ENCODE measurements at regions not wholly inside any gene's neighbourhood (a gene's known extent, or its start where the extent isn't known, plus 50 kb on each side); places are given as distances from the start of the nearest gene placed in this dataset.

DNA sequence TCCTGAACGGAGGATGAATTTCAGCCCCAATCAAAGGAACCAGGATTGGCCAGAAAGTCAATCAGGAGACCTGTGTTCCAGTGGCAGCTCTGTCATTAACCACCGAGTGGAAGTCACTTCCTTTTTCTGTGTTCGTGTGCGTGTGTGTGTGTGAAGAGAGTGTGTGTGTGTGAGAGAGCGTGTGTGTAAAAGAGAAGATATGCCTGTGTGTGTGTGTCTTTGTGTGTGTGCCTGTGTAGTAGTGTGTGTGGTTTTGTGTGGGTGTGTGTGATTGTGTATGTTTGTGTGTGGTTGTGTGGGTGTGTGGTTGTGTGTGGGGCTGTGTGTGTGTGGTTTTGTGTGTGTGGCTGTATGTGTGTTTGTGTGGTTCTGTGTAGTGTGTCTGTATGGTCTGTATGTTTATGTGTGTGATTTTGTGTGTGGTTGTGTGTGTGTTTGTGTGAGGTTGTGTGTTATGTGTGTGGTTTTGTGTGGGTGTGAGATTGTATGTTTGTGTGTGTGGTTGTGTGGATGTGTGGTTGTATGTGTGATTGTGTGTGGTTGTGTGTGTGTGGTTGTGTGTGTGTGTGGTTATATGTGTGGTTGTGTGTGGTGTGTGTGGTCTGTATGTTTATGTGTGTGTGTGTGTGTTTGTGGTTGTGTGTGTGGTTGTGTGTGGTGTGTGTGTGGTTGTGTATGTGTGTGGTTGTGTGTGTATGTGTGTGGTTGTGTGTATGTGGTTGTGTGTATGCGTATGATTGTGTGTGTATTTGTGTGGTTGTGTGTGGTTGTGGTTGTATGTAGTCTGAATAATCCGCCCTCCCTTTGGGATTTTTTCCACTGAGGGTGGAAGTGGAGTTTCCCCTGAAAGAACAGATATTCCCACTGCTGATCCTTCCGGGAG is 314.4 kb downstream of the SHQ1 start:
- no peaks in the 10 kb centered on the region for H3K27me3 ChIP-seq (ENCODE audit: low read depth)
- no peak for DNase-seq (ENCODE audit: low spot score in 2 of 2)
- H3K9me3 ChIP-seq: no peaks in the 10 kb centered on the region
- no peaks in the 10 kb centered on the region for H3K4me1 ChIP-seq
- in situ Hi-C loops (cut with MboI; ENCODE audit: low sequenced_read_pairs): no loop called here
- H3K36me3 ChIP-seq (replicated peaks): no peaks in the 10 kb centered on the region
- H3K4me3 ChIP-seq: no peak overlapping the region

DNA sequence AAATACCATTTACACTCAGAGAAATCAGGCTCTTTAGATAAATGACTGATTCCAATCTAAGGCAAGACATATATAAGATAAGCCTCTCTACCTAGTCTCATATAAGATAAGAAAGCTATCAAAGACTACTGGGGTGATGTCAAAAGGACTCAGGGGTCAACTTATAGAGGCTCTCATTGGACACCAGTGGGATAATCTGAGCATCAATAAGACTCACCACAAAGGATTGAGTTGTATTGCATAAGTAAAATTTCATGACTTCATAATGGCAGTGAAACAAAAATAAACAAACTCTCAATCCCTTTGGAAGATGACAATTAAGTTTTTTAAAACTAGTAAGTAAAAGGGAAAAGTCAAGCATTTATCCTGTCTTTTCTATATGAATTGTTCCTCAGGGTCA is 317.8 kb downstream of the SHQ1 start:
- Histone ChIP-seq H3K27me3 (ENCODE audit: low read depth) (no peaks in the 10 kb centered on the region), H3K9me3 (no peaks in the 10 kb centered on the region), H3K4me3 (no peak overlapping the region), H3K36me3 (replicated peaks) (no peaks in the 10 kb centered on the region), H3K4me1 (no peaks in the 10 kb centered on the region)
- no peak for DNase-seq (ENCODE audit: low spot score in 2 of 2)
- in situ Hi-C loops (cut with MboI; ENCODE audit: low sequenced_read_pairs): no loop called here

DNA sequence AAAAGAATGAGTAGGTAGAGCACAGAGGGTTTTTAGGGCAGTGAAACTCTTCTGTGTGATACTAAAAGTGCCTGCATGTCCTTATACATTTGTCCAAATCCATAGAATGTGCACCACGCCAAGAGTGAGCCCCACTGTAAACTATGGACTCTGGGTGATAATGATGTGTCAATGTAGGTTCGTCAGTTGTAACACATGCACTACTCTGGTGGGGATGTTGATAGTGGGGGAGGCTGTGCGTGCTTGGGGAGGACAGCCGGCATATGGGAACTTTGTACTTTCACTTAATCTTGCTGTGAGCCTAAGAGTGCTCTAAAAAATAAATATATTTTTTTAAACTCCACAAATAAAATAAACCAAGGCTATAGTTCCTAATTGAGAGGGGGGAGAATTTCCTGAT is 319.2 kb downstream of the SHQ1 start:
- no peak overlapping the region for H3K4me3 ChIP-seq
- H3K9me3 ChIP-seq: no peaks in the 10 kb centered on the region
- H3K36me3 ChIP-seq (replicated peaks): no peaks in the 10 kb centered on the region
- no peaks in the 10 kb centered on the region for H3K4me1 ChIP-seq
- no peaks in the 10 kb centered on the region for H3K27me3 ChIP-seq (ENCODE audit: low read depth)
- DNase-seq (ENCODE audit: low spot score in 2 of 2): no peak
- in situ Hi-C loops (cut with MboI; ENCODE audit: low sequenced_read_pairs): no loop called here

DNA sequence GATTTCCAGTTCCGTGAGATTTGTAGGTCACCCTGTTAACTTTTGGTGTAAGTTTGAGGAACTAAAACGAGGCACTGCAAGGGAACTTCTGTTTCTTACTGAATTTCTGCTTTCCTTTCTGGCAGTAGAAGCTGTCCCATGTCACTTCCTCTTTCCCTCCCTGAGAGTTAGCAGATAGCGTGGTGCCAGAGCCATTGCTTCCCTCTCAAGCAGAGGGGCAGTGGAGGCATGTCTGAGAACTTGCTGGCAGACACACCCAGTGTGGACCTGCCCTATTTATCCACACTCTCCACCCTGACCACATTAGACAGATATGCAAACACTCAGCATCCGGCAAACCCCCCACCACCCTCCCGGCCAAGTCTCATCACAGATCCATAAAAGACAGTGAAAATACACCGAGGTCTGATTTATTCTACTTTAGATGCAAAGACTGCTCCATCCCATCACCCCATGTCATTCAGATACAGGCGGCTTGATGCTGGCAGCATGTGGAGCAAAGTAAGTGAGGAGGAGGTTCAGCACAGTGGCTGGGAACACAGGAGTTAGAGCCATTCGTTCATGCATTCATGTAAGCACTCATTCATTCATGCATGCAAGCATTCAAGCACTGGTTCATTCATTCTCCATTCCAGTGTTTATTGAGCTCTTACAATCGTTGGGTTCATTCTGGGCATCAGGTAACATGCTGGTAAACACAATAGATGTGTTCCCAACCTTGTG is 324.7 kb downstream of the SHQ1 start:
- Histone ChIP-seq H3K36me3 (replicated peaks) (no peaks in the 10 kb centered on the region), H3K9me3 (no peaks in the 10 kb centered on the region), H3K4me3 (no peak overlapping the region), H3K27me3 (ENCODE audit: low read depth) (no peaks in the 10 kb centered on the region), H3K4me1 (no peaks in the 10 kb centered on the region)
- in situ Hi-C loops (cut with MboI; ENCODE audit: low sequenced_read_pairs): no loop called here
- DNase-seq (ENCODE audit: low spot score in 2 of 2): no peak

GRCh38 chr3:72520690-72521308 is 327.4 kb downstream of the SHQ1 start:
- no peak for DNase-seq (ENCODE audit: low spot score in 2 of 2)
- no peaks in the 10 kb centered on the region for H3K4me1 ChIP-seq
- in situ Hi-C loops (cut with MboI; ENCODE audit: low sequenced_read_pairs): no loop called here
- H3K27me3 ChIP-seq (ENCODE audit: low read depth): no peaks in the 10 kb centered on the region
- no peaks in the 10 kb centered on the region for H3K36me3 ChIP-seq (replicated peaks)
- no peaks in the 10 kb centered on the region for H3K9me3 ChIP-seq
- no peak overlapping the region for H3K4me3 ChIP-seq

GRCh38 chr3:72519946-72520604 is 328.2 kb downstream of the SHQ1 start:
- in situ Hi-C loops (cut with MboI; ENCODE audit: low sequenced_read_pairs): no loop called here
- Histone ChIP-seq H3K36me3 (replicated peaks) (no peaks in the 10 kb centered on the region), H3K9me3 (no peaks in the 10 kb centered on the region), H3K4me3 (no peak overlapping the region), H3K4me1 (no peaks in the 10 kb centered on the region), H3K27me3 (ENCODE audit: low read depth) (no peaks in the 10 kb centered on the region)
- DNase-seq (ENCODE audit: low spot score in 2 of 2): no peak

DNA sequence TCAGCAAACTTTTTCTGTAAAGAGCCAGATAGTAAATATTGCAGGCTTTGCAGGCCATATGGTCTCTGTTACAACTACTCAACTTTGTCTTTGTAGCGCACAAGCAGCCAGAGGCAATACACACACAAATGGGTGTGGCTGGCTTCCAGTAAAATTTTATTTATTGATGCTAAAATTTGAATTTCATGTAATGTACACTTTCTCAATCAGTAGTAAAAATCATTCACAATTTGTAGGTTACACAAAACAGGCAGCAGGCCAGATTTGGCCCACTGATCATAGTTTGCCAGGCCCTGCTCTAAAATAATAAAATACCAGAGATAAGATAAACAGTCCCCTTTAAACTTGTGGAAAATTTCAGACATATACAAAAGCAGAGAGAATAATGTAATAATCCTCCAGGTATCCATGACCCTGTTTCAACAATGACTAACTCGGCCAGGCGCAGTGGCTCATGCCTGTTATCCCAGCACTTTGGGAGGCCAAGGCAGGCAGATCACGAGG is 330.3 kb downstream of the SHQ1 start:
- H3K27me3 ChIP-seq (ENCODE audit: low read depth): no peaks in the 10 kb centered on the region
- H3K36me3 ChIP-seq (replicated peaks): no peaks in the 10 kb centered on the region
- no peak overlapping the region for H3K4me3 ChIP-seq
- no peaks in the 10 kb centered on the region for H3K9me3 ChIP-seq
- in situ Hi-C loops (cut with MboI; ENCODE audit: low sequenced_read_pairs): no loop called here
- H3K4me1 ChIP-seq: no peaks in the 10 kb centered on the region
- no peak for DNase-seq (ENCODE audit: low spot score in 2 of 2)

- no peaks in the 10 kb centered on the region for H3K4me1 ChIP-seq
- no peak for DNase-seq (ENCODE audit: low spot score in 2 of 2)
- no peak overlapping the region for H3K4me3 ChIP-seq
- no peaks in the 10 kb centered on the region for H3K9me3 ChIP-seq
- in situ Hi-C loops (cut with MboI; ENCODE audit: low sequenced_read_pairs): no loop called here
- no peaks in the 10 kb centered on the region for H3K36me3 ChIP-seq (replicated peaks)
- H3K27me3 ChIP-seq (ENCODE audit: low read depth): no peaks in the 10 kb centered on the region
Measured at GRCh38 chr3:72517336-72517735, 330.9 kb downstream of the SHQ1 start.

GRCh38 chr3:72516361-72516760 is 331.9 kb downstream of the SHQ1 start:
- no peaks in the 10 kb centered on the region for H3K27me3 ChIP-seq (ENCODE audit: low read depth)

GRCh38 chr3:72515941-72516340 is 332.3 kb downstream of the SHQ1 start:
- H3K4me3 ChIP-seq: no peak overlapping the region
- in situ Hi-C loops (cut with MboI; ENCODE audit: low sequenced_read_pairs): no loop called here
- no peaks in the 10 kb centered on the region for H3K36me3 ChIP-seq (replicated peaks)
- H3K4me1 ChIP-seq: no peaks in the 10 kb centered on the region
- DNase-seq (ENCODE audit: low spot score in 2 of 2): no peak
- H3K27me3 ChIP-seq (ENCODE audit: low read depth): no peaks in the 10 kb centered on the region
- H3K9me3 ChIP-seq: no peaks in the 10 kb centered on the region

More at GRCh38 chr3:72516361-72516760, 331.9 kb downstream of the SHQ1 start:
- Histone ChIP-seq H3K4me1 (no peaks in the 10 kb centered on the region), H3K36me3 (replicated peaks) (no peaks in the 10 kb centered on the region), H3K9me3 (no peaks in the 10 kb centered on the region), H3K4me3 (no peak overlapping the region)
- in situ Hi-C loops (cut with MboI; ENCODE audit: low sequenced_read_pairs): no loop called here
- DNase-seq (ENCODE audit: low spot score in 2 of 2): no peak

DNA sequence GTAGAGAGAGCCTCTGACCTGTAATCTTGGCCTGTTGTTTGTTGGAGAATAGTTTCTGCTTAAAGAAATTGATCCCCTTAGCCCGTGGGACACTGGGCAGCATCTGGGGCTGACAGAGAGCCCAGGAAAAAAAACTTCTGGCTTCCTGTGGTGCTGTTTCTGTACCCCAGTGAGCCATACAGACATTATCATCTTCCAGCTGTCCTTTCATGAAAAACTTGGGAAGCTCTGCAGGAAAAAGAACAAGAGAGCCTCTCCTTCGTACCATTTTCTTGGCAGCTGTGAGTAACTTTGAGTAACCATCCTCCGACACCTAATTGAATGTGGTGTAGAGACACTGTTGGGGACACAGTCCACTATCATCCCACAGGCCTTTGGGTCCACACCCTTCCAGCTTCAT is 333.0 kb downstream of the SHQ1 start:
- no peak overlapping the region for H3K4me3 ChIP-seq
- H3K4me1 ChIP-seq: no peaks in the 10 kb centered on the region
- no peaks in the 10 kb centered on the region for H3K9me3 ChIP-seq
- H3K36me3 ChIP-seq (replicated peaks): no peaks in the 10 kb centered on the region
- H3K27me3 ChIP-seq (ENCODE audit: low read depth): no peaks in the 10 kb centered on the region
- no peak for DNase-seq (ENCODE audit: low spot score in 2 of 2)
- in situ Hi-C loops (cut with MboI; ENCODE audit: low sequenced_read_pairs): no loop called here

DNA sequence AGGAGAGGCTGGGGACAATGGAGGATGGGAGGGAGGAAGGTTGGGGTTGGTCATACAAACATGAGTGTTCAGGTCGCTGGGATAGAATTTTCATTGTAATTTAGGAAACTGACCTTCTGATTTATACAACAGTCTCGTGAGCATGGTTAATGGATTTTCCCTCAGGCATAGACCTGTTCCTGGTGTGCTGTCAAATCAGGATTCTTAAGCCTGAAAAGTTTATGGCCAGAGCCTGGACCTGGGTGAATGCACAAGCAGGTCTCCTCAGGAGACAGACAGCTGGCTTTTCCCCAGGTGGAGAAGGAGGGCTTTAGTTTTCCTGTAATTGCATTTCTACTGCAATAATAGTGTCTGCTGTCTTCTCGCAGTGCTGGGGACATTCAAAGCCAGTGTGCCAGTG is 338.0 kb downstream of the SHQ1 start:
- no peaks in the 10 kb centered on the region for H3K27me3 ChIP-seq (ENCODE audit: low read depth)
- in situ Hi-C loops (cut with MboI; ENCODE audit: low sequenced_read_pairs): no loop called here

DNA sequence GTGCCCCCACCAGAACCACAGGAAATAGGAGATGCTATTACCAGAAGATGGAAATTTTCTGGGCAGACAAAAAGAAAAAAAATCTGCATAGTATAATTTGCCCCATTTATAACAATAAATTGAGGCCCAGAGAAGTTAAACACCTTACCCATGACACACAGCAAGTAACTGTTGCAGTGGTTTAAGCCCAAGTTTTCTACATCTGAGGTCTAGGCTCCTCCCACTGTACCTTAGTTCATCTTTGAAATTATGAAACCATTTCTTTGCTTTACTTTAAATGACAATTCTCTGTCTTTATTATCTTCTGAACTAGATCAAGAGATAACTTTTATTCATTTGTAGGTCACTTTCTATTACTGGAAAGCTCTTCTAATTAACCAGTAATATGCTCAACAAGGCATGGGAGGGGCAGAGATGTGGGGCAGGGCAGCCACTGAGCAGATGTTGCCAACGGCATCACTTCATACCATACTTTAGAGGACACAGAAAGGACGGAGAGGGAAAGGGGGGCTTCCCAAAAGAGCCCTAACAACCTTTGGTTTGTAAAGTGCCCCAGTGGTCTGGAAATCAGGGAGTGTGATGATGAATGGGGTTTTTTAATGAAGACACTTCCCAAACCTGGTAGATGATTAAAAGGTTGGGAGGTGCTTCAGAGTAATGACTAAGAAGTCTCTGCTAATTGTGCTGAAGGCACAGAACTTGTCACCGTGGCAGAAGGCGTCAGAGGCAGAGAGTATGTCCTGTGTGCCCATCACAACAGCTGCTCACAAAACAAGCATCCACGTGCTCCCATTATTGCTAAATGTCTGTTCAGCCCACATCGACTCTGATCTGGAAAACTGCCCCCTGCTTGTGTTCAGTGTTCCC is 342.5 kb downstream of the SHQ1 start:
- H3K4me3 ChIP-seq: no peak overlapping the region
- no peaks in the 10 kb centered on the region for H3K36me3 ChIP-seq (replicated peaks)
- H3K4me1 ChIP-seq: no peaks in the 10 kb centered on the region
- H3K27me3 ChIP-seq (ENCODE audit: low read depth): no peaks in the 10 kb centered on the region
- no peak for DNase-seq (ENCODE audit: low spot score in 2 of 2)
- H3K9me3 ChIP-seq: no peaks in the 10 kb centered on the region
- in situ Hi-C loops (cut with MboI; ENCODE audit: low sequenced_read_pairs): no loop called here

More for the DNA sequence above, 338.0 kb downstream of the SHQ1 start:
- Histone ChIP-seq H3K9me3 (no peaks in the 10 kb centered on the region), H3K36me3 (replicated peaks) (no peaks in the 10 kb centered on the region), H3K4me3 (no peak overlapping the region), H3K4me1 (no peaks in the 10 kb centered on the region)
- DNase-seq (ENCODE audit: low spot score in 2 of 2): no peak
